H7 (cell line): ENCODE measurements at regions not wholly inside any gene's neighbourhood (a gene's known extent, or its start where the extent isn't known, plus 50 kb on each side); places are given as distances from the start of the nearest gene placed in this dataset.
"Not testable (repeated sequence)": the region's sequence is repeated elsewhere in the genome, so short reads cannot be mapped to it uniquely, and the experiment has no call there.

ENCODE experiments used
- DNase-seq: peaks from one replicate; pipeline ENCODE4 v3.0.0; 2012
- H3K27me3 ChIP-seq: 2 replicates; pipeline ENCODE4 v1.6.0; 2011; ENCODE audit warnings: mild to moderate bottlenecking, low read length; ENCODE audit not compliant: control insufficient read depth, insufficient read depth
- H3K36me3 ChIP-seq: replicated peaks from 2 replicates; pipeline ENCODE4 v1.5.1; 2011; ENCODE audit warnings: low read length; ENCODE audit not compliant: control insufficient read depth, insufficient read depth
- H3K4me3 ChIP-seq: 2 replicates; pipeline ENCODE4 v1.5.1; 2011; ENCODE audit warnings: low read depth, mild to moderate bottlenecking, control low read depth, low read length, moderate library complexity; ENCODE audit not compliant: insufficient read depth

GRCh38 chr22:45088576-45088975 lies 75.1 kb upstream of the NUP50 start:
- DNase-seq = no peak
- Histone ChIP-seq H3K4me3 (no peak overlapping the region), H3K27me3 (no peaks in the 10 kb centered on the region), H3K36me3 (no peaks in the 10 kb centered on the region)

GRCh38 chr22:45090497-45090910 lies 73.2 kb upstream of the NUP50 start:
- DNase-seq = peak; percentile 69
- Histone ChIP-seq H3K27me3 (no peaks in the 10 kb centered on the region), H3K36me3 (no peaks in the 10 kb centered on the region), H3K4me3 (no peak overlapping the region)

GRCh38 chr22:45091254-45091854 lies 72.4 kb upstream of the NUP50 start:
- Histone ChIP-seq H3K36me3 (no peaks in the 10 kb centered on the region), H3K4me3 (no peak overlapping the region), H3K27me3 (no peaks in the 10 kb centered on the region)
- DNase-seq = no peak

DNA sequence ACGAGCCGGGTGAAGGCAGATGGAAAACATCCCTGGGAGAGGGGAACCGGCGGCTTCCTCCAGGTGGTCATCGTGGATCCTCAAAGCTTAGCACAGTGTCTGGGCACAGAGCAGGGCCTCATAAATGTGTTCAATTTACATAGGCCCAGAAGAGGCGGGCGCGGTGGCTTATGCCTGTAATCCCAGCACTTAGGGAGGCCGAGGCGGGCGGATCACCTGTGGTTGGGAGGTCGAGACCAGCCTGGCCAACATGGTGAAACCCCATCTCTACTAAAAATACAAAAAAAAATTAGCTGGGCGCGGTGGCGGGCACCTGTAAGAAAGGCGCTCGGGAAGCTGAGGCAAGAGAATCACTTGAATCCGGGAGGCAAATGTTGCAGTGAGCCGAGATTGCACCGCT lies 71.8 kb upstream of the NUP50 start:
- not testable (repeated sequence) for H3K4me3 ChIP-seq, DNase-seq, H3K27me3 ChIP-seq, H3K36me3 ChIP-seq

GRCh38 chr22:45092644-45093043 lies 71.1 kb upstream of the NUP50 start:
- no peak for DNase-seq

GRCh38 chr22:45093609-45094008 lies 70.1 kb upstream of the NUP50 start:
- no peak for DNase-seq
- Histone ChIP-seq H3K36me3 (no peaks in the 10 kb centered on the region), H3K27me3 (no peaks in the 10 kb centered on the region), H3K4me3 (no peak overlapping the region)

More at GRCh38 chr22:45092644-45093043, 71.1 kb upstream of the NUP50 start:
- Histone ChIP-seq H3K4me3 (no peak overlapping the region), H3K27me3 (no peaks in the 10 kb centered on the region), H3K36me3 (no peaks in the 10 kb centered on the region)

GRCh38 chr22:45094081-45094720 lies 69.5 kb upstream of the NUP50 start:
- H3K36me3 ChIP-seq = no peaks in the 10 kb centered on the region
- H3K27me3 ChIP-seq = no peaks in the 10 kb centered on the region
- DNase-seq = no peak
- no peak overlapping the region for H3K4me3 ChIP-seq

DNA sequence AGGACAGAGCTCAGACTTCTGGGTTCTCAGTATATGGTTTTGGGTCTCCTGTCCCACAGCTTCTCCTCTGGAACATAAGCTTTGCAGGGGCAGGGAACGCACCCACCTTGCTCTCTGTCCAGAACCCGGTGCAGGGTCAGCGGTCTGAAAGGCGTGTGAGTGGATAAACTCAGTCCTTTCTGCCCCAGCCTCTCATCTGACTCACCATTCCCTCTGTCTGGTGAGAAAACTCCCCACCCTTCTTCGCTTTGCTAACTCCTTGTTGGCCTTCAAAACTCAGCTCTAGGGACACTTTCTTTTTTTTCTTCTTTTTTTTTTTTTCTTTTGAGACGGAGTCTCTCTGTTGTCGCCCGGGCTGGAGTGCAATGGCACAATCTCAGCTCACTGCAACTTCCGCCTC lies 68.9 kb upstream of the NUP50 start:
- Histone ChIP-seq H3K36me3 (no peaks in the 10 kb centered on the region), H3K27me3 (no peaks in the 10 kb centered on the region), H3K4me3 (no peak overlapping the region)
- no peak for DNase-seq

GRCh38 chr22:45096256-45096907 lies 67.3 kb upstream of the NUP50 start:
- Histone ChIP-seq H3K4me3 (no peak overlapping the region), H3K27me3 (no peaks in the 10 kb centered on the region), H3K36me3 (no peaks in the 10 kb centered on the region)
- DNase-seq = peak; percentile 91

DNA sequence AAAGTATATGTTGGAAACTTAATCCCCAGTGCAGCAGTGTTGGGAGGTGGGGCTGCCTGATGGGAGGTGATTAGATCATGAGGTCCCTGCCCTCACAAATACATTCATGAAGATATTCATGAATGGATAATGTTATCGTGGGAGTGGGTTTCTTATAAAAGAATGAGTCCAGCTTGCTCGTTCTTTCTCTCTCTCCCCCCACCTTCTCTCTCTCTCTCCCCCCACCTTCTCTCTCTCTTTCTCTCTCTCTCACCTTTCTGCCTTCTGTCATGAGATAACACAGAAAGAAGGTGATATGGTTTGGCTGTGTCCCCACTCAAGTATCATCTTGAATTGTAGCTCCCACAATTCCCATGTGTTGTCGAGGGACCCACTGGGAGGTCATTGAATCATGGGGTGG lies 66.7 kb upstream of the NUP50 start:
- Histone ChIP-seq H3K27me3 (no peaks in the 10 kb centered on the region), H3K4me3 (no peak overlapping the region), H3K36me3 (no peaks in the 10 kb centered on the region)
- no peak for DNase-seq

DNA sequence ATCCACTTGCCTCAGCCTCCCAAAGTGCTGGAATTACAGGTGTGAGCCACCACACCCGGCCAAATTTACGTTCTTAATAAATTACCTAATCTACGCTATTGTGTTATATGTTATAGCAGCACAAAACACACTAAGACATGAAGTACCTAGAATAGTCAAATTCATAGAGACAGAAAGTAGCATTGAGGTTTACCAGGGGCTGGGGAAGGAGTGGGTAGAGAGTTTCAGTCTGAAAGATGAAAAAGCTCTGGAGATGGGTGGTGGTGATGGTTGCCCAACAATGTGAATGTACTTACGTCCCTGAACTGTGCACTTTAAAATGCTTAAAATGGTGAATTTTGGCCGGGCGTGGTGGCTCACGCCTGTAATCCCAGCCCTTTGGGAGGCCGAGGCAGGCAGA lies 65.7 kb upstream of the NUP50 start:
- no peaks in the 10 kb centered on the region for H3K36me3 ChIP-seq
- DNase-seq = no peak
- H3K4me3 ChIP-seq = no peak overlapping the region
- no peaks in the 10 kb centered on the region; the same call in 1 of the 2 replicates for H3K27me3 ChIP-seq

GRCh38 chr22:45099961-45100360 lies 63.8 kb upstream of the NUP50 start:
- no peak for DNase-seq
- H3K4me3 ChIP-seq = no peak overlapping the region
- no peaks in the 10 kb centered on the region for H3K36me3 ChIP-seq
- H3K27me3 ChIP-seq = no peaks in the 10 kb centered on the region; the same call in 1 of the 2 replicates

GRCh38 chr22:45101515-45102227 lies 62.1 kb upstream of the NUP50 start:
- DNase-seq = peak; percentile 88
- no peaks in the 10 kb centered on the region; the same call in 1 of the 2 replicates for H3K27me3 ChIP-seq
- H3K36me3 ChIP-seq = no peaks in the 10 kb centered on the region
- H3K4me3 ChIP-seq = no peak overlapping the region

GRCh38 chr22:45102896-45103420 lies 60.8 kb upstream of the NUP50 start:
- DNase-seq = no peak
- no peaks in the 10 kb centered on the region; the same call in 1 of the 2 replicates for H3K27me3 ChIP-seq
- H3K36me3 ChIP-seq = no peaks in the 10 kb centered on the region
- H3K4me3 ChIP-seq = no peak overlapping the region
